Globus pallidus (tissue), 1 donor: ENCODE measurements at regions not wholly inside any gene's neighbourhood (a gene's known extent, or its start where the extent isn't known, plus 50 kb on each side); places are given as distances from the start of the nearest gene placed in this dataset.

ENCODE experiments used
- DNase-seq: peaks from one replicate; pipeline ENCODE4 v3.0.0-alpha.2; 2015; ENCODE audit warnings: low spot score

DNA sequence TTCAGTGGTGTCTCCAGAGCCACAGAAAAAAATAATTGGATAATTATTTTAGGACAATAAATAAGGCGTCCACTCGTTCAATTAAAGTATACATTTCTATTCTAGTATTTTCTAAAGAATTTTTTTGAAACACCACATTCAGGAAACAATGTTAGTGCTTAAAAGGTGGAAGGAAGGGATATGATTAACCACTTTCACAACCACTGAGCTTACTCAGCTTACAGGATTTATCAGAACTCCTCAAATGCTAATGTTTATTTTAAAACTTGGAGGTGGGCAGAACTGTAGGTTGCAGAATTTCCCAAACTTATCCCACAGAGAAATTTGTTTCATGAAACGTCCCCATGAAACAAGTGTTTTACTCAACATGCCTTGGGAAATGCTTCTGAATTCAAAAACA lies 54.3 kb upstream of the MAGEB2 start:
- DNase-seq, result no peak
